ENCODE measurements at regions not wholly inside any gene's neighbourhood (a gene's known extent, or its start where the extent isn't known, plus 50 kb on each side); places are given as distances from the start of the nearest gene placed in this dataset.

- POLR2A ChIA-PET: no interaction called here
Measured at GRCh38 chr10:4108693-4109092, 323.7 kb upstream of the KLF6 start.

GRCh38 chr10:4107285-4107851, 322.4 kb upstream of the KLF6 start:
- no peak for TF ChIP-seq CTCF (IDR thresholded peaks at IDR 0.05; ENCODE audit: insufficient read depth, low read depth, low read length)
- H3K27me3 ChIP-seq (ENCODE audit: control insufficient read depth, insufficient read depth, low read length): no peaks in the 10 kb centered on the region
- H3K36me3 ChIP-seq (ENCODE audit: control insufficient read depth, insufficient read depth, low read length): no peaks in the 10 kb centered on the region
- POLR2A ChIA-PET: no interaction called here
- H3K4me3 ChIP-seq (ENCODE audit: low read depth, low read length): no peak overlapping the region
- CTCF ChIA-PET: no interaction called here
- DNase-seq (ENCODE audit: low read depth): no peak

More at GRCh38 chr10:4108693-4109092, 323.7 kb upstream of the KLF6 start:
- Histone ChIP-seq H3K27me3 (ENCODE audit: control insufficient read depth, insufficient read depth, low read length) (no peaks in the 10 kb centered on the region), H3K36me3 (ENCODE audit: control insufficient read depth, insufficient read depth, low read length) (no peaks in the 10 kb centered on the region), H3K4me3 (ENCODE audit: low read depth, low read length) (no peak overlapping the region)
- CTCF ChIA-PET: interaction anchor here (0.6 kb wide), 1 partner anchor 40 kb away, joined by 3 read pairs; no protein-coding TSS in a partner anchor
- DNase-seq (ENCODE audit: low read depth): no peak
- TF ChIP-seq CTCF (IDR thresholded peaks at IDR 0.05; ENCODE audit: insufficient read depth, low read depth, low read length): no peak

- ChIA-PET CTCF (interaction anchor here (0.9 kb wide), 1 partner anchor 11 kb away, joined by 3 read pairs; no protein-coding TSS in a partner anchor), POLR2A (no interaction called here)
- DNase-seq (ENCODE audit: low read depth): no peak
- TF ChIP-seq CTCF (IDR thresholded peaks at IDR 0.05; ENCODE audit: insufficient read depth, low read depth, low read length): no peak
- no peaks in the 10 kb centered on the region for H3K27me3 ChIP-seq (ENCODE audit: control insufficient read depth, insufficient read depth, low read length)
- H3K4me3 ChIP-seq (ENCODE audit: low read depth, low read length): no peak overlapping the region
- no peaks in the 10 kb centered on the region for H3K36me3 ChIP-seq (ENCODE audit: control insufficient read depth, insufficient read depth, low read length)
Measured at GRCh38 chr10:4103603-4104002, 318.6 kb upstream of the KLF6 start.

- H3K4me3 ChIP-seq (ENCODE audit: low read depth, low read length): no peak overlapping the region
- H3K27me3 ChIP-seq (ENCODE audit: control insufficient read depth, insufficient read depth, low read length): no peaks in the 10 kb centered on the region
- DNase-seq (ENCODE audit: low read depth): no peak
- no peaks in the 10 kb centered on the region for H3K36me3 ChIP-seq (ENCODE audit: control insufficient read depth, insufficient read depth, low read length)
- no peak for TF ChIP-seq CTCF (IDR thresholded peaks at IDR 0.05; ENCODE audit: insufficient read depth, low read depth, low read length)
- ChIA-PET CTCF (no interaction called here), POLR2A (no interaction called here)
Measured at GRCh38 chr10:4102802-4103344, 317.9 kb upstream of the KLF6 start.

- Histone ChIP-seq H3K27me3 (ENCODE audit: control insufficient read depth, insufficient read depth, low read length) (no peaks in the 10 kb centered on the region), H3K36me3 (ENCODE audit: control insufficient read depth, insufficient read depth, low read length) (no peaks in the 10 kb centered on the region), H3K4me3 (ENCODE audit: low read depth, low read length) (no peak overlapping the region)
- POLR2A ChIA-PET: no interaction called here
- CTCF ChIA-PET: no interaction called here
- no peak for TF ChIP-seq CTCF (IDR thresholded peaks at IDR 0.05; ENCODE audit: insufficient read depth, low read depth, low read length)
- no peak for DNase-seq (ENCODE audit: low read depth)
Measured at GRCh38 chr10:4101918-4102654, 317.1 kb upstream of the KLF6 start.
